ENCODE measurements at regions not wholly inside any gene's neighbourhood (a gene's known extent, or its start where the extent isn't known, plus 50 kb on each side); places are given as distances from the start of the nearest gene placed in this dataset.

DNA sequence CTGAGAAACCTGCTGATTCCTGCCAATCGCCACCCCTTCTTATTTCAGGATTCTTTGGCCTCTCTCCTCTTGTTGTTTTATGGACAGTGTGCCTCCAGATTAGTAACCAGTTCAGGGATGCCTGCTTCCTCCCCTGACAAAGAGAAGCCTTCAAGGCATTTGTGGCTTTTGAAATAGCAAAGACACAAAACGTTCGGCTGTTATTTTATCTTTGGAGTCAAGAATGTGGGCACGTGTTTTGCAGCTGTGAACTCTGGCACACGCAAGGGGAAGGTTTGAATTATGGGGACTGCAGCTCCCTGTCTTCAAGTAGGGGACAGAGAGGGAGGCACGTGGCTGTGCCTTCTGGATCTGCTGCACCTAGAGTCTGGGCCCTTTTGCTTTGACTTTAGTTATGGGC lies 157.9 kb upstream of the GRB10 start:
- no peak for TF ChIP-seq CTCF (IDR thresholded peaks at IDR 0.05)
- no peak for TF ChIP-seq POLR2A (IDR thresholded peaks at IDR 0.05)
